ENCODE measurements at regions not wholly inside any gene's neighbourhood (a gene's known extent, or its start where the extent isn't known, plus 50 kb on each side); places are given as distances from the start of the nearest gene placed in this dataset.

DNA sequence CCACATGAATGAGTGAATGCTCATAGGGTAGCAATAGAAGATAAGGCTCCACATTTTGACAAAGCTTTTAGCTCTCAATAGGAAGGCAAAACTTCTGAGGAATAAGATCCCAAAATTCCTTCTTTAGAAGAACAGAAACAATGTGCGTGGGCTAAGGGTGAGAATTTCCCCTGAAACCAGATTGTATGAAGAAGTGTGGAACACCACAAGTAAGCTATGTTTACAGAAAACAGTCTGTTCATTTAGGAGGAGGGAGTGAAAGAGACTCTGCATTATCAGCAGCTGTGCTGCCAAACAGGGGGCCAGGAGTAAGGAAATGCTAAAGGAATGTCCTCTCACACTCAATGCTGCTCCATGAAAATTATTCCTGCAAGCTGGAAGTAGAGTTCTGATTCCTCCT, 851.6 kb downstream of the CENPC start:
- no peak for DNase-seq (ENCODE audit: low read depth)

DNA sequence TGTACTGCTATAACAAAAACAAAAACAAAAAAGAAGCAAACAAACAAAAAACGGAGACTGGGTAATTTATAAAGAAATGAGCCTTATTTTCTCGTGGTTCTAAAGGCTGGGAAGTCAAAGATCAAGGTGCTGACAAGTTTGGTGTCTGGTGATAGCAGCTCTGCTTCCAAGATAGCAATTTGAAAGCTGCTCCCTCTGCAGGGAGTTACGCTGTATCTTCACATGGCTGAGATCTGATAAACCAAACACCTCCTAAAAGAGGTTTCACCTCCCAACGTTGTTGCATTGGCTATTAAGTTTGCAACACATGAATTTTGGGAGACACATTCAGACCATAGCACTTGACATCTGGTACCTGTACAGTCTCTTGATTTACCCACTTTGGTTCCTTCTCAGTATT, 854.2 kb downstream of the CENPC start:
- DNase-seq (ENCODE audit: low read depth) = no peak

DNA sequence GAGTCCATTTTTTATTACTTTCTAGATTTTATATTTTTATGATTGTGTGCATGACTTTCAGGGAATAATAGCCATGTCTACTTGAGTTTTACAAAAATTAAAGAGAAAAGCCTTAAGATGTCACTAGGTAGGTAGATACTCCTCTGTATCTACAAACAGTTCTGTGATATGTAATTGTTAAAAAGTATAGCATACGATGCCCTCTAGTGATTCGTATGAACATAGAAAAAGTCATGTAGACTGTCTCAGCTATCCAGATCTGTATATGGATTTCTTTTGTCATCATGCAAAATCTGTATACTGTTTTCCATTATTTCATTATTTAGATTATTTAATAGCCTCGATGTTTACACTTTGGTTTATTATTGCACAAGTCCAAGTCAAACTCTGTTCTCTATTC, 856.6 kb downstream of the CENPC start:
- DNase-seq (ENCODE audit: low read depth) = no peak

DNA sequence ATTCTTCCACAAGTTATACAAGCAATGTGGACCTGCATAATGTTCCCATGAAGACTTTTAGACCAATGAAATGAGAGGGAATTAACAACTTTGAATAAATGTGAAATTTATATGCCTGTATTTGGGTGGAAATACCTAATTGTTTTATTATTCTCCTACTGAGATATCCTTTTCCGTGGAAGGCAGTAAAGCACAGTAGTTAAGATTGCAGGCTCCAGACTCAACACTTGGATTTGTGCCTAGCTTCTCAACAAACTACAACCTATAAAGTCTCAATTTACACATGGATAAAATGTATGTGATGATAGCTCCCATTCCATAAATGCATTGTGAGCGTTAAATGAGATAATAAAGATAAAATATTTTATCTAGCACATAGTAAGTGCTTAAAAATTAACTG, 857.8 kb downstream of the CENPC start:
- no peak for DNase-seq (ENCODE audit: low read depth)

DNA sequence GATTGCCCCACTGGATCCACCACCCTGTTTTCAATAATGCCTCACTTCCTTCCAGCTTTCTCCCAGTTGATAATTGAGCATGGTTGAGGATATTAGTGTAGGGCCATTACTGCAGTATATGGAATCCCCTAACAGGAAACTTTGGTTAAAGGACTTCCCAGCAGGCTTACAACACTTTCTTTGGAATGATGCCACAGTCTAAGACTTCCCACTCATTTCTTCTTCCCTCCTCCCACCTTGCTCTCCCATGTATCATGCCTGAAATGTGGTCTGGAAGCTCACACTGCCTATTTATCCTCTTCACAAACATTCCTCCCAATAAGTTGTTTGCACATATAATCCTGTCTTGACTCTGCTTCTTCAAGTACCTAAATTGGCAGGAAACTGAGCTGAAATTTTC, 863.3 kb downstream of the CENPC start:
- DNase-seq (ENCODE audit: low read depth) = no peak

DNA sequence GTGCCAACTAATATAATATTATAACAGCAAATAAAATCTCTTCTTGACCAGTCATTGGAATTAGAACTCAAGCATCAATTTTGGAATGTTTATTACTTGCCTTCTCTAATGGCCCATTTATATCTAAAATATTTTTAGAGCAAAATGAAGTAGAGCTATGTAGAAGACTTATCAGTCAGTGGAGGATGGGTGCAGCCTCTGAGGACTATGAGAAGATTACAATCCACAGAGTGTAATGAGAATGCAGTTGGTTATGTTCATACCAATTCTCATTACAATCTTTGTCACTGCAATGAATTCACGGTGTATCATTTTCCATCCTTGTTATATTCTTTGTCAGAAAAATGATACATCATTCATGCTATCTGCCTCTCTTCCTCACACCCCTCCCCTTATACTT, 878.1 kb downstream of the CENPC start:
- DNase-seq (ENCODE audit: low read depth) = no peak

DNA sequence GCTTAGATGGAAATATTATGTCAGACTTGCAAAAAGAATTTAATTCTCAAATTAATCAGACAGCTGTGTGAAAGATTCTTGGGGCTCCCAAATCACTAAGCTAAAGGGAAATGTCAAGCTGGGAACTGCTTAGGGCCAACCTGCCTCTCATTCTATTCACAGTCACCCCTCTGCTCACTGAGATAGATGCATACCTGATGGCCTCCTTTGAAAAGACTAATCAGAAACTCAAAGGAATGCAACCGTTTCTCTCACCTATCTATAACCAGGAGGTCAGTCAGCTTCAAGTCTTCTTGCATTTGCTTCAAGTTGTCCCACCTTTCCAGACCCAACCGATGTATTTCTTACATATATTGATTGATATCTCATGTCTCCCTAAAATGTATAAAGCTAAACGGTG, 882.7 kb downstream of the CENPC start:
- DNase-seq (ENCODE audit: low read depth) = no peak

DNA sequence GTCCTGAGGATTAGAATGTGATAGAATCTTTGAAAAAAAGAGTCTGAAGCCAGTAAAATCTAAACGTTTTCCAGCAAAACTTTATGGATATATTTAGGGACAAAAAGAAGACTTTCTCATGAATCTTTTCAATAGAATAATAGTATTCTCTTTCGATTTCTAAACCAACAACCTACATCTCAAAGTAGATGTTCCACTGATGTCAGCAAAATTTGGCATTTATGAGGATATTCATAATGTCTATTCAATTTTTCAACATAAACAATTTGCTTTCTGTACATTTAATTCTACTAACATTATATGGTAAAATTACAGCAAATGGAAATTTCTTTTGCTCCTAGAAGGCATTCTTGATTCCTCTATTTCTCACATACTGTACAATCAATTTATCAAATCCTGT, 886.5 kb downstream of the CENPC start:
- DNase-seq (ENCODE audit: low read depth) = no peak

DNA sequence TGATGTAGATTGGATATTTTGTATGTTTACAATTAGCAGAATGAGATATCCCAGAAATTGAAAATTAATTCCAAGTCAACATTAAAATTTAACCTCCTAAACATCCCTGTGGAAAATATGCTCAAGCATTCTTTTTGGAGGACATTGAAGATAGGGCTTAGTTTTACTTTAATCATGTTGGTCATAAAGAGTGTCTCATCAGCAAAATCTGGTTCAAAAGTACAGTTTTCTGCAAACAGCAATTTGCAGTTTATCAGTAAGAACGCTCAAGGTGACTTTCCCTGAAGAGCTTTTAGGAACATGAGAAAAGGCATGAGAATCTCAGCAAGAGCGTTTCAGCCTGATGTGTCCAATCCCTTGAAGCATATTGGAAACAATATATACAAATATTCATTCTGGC, 889.8 kb downstream of the CENPC start:
- DNase-seq (ENCODE audit: low read depth) = no peak

DNA sequence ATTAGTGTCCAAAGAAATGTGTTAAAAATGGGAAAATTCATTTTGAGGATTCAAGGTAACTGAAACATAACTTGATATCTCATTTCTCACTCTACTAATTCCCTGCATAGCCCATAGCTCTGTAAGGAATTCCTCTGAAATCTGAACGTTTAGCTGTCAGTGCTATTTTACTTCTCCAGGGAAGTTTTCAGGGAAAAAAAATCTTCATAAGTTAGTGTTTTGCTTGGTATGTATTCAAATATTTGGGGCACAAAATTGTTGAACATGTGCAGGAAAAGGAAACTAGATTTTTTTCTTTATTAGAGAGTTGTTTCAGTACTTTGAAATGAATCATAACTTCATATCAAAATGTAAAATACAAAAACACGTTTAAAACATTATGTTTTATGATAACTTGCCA, 891.4 kb downstream of the CENPC start:
- no peak for DNase-seq (ENCODE audit: low read depth)

DNA sequence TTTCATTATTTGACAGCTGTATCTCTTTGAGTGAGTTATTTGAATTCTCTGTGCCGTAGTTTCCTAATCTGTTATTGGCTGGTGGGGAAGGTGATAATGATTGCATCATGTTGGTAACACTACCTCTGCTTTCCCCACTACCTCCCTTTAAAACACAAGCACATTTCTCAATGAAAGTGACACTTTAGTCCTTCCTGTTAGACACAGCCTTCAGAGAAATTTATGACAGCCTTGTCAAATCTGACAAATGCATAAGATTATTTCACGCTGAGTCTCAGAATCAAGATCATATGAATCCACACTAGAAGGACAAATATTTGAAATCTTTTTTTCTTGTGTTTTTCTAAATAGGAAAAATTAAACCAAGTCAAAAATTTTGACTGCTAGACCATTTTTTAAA, 896.1 kb downstream of the CENPC start:
- DNase-seq (ENCODE audit: low read depth) = no peak

DNA sequence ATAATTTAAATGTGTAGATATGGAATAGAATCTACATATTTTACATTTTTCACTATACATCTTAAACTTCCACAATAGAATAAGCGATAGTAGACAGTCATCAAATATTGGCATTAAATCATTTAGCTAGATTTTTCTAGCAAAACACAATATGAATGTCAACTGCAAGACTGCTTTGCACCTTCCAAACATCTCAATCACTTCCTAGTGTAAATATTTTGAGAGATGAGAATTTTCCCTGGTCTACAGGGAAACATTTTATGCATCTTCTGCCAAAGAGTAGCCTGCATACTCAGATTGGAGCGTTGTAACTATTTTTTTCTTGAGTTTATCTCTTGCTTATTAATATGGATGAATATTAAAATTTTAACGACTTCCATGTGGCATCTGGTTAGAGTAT, 897.4 kb downstream of the CENPC start:
- no peak for DNase-seq (ENCODE audit: low read depth)

DNA sequence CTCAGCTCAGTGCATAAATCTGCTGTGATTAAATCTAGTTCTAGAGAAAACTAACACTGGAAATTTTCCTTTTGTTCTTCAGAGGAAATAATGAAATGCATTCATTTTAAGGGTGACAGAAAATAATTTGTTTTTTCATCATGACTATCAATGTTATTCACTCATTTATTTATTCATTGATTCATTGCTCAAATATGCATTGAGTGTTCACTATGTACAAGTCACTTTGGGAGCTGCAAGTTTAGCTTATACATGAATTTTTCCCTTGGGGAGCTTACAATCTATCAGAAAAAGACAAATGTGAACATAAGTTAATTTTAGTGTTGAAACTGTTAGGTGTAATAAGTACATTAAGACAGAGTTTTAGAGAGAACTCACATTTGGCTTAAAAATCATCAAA, 897.8 kb downstream of the CENPC start:
- no peak for DNase-seq (ENCODE audit: low read depth)

DNA sequence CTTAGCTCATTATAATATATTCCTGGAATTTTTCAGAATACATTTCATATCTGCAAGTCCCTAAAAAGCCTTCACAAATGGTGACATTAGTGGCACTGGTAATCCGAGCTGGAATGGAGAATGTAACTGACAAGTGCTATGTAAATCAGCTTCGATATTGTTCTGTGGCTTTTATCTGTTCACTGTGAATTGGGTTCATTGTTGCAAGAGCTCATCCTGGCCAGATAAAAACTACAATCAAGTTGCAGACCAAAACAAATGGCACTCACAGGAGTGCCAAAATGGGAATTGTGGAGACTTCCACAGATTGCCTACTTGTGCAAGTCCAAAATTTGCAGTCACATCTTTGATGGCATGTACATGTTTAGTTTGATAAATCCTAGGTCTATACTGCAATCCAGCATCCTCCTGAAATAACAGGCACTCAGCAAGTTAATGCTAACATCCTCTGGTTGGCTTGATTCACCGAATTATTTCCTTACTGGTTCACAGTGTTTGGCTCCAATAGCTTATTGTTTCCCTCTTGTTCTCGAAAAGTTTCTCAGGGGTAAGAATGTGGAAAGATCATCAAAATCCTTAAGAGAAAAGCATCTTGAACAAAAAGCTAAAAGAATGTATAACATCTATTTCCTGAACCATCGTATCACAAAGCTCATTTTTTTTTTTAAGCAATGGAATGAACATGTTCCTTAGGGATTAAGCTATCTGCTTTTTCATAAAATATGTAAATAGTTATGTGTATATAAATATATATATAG, 904.9 kb downstream of the CENPC start:
- DNase-seq (ENCODE audit: low read depth) = no peak

DNA sequence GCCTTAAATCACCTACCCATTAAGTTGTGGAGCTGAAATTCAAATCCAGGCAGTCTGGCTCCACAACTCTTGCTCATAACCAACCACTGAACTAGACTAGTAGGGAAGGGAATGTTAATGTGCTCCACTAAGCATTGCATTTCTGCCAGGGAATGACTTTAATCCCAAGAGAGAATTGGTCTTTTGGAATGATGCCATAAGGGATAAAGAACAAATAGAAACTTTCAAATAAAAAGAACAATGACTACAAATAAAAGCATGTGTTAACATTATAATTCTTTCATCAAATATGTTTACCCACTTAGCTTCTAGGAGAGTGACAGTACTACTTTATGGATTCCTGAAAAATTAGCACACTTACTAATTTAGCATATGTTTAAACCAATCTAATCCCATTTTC, 905.9 kb downstream of the CENPC start:
- DNase-seq (ENCODE audit: low read depth) = no peak

DNA sequence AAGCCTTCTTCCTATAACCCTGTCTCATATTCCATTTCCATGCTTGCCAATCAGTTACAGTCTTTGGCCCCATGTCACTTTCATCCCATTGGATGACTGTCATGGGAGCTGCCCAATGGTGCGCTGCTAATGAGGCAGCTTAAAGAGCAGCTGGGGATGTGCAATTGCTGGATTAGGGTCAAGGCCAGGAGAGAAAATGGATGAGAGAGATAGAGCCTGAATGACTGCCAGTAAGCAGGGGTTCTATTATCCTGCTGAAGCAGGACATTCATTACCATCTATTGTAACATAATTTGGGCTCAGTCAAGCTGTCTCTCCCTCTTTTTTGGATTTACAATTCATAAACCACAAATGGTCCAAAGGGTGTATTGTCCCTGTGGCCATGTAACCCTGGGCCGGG, 909.0 kb downstream of the CENPC start:
- DNase-seq (ENCODE audit: low read depth) = no peak

DNA sequence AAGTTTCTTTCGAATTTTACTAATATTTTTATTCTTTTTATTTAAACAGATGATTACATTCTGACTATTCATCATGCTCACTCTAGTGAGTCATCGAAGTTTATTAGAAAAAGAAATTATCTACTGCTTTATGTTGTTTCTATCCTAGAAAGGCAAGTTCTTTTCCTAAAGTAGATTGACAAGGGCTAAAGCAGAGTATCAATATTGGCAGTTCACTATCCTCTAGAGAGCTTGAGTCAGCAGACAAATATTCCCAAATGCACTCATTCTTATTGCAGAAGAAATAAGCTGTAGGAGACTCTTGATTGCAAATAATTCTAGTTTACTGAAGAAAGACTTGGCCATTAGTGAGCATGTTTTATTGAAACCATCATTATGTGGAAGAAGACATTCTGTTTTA, 911.8 kb downstream of the CENPC start:
- DNase-seq (ENCODE audit: low read depth) = no peak

DNA sequence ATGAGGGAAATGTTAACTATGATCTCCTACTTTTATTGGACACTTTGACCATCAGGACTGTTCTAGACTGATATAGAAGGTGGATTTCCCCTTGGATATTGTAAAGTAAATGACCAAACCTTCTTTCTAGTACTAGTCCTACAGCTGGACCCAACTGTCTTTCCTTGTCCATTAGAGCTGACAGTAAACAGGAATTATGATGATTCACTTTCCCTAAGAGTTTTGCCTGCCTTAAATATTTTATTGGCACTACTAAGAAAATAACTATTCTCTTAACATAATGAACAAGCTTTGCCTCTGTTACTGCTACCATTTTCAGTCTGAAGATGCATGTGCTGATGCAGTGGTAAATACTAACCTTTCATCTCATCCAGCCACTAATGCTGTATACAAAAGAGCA, 915.4 kb downstream of the CENPC start:
- DNase-seq (ENCODE audit: low read depth) = no peak

DNA sequence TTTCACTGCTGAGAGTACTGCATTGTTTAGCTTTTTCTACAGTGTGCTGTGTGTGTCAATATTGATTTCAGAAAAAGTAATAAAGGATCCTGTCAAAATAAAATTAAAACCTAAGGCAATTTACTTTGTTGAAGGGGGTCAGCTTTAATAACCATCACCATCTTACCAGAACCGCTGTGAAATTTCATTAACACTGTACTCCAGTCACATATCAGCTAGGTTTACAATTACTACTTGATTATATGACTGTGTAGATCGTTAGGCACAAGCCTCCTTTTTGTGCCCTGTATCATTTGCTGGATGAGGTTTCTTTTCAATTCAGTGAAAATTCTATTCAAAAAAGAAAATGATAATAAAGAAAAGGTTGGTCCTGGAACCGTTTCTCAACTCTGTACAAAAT, 917.2 kb downstream of the CENPC start:
- DNase-seq (ENCODE audit: low read depth) = no peak

DNA sequence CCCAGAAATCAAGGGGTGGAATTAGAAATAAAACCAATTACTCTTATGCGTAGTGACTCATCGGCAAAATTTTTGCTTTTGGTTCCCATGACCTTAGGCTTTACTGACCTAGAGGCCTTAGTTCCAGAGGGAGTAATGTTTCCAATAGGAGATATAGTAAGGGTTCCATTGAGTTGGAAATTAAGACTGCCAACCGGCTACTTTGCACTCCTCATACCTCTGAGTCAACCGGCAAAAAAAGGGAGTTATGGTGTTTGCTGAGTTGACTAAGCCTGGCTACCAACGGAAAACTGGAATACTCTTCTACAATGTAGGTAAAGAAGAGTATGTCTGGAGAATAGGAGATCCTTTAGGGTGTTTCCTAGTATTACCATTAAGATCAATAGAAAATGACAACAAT, 919.8 kb downstream of the CENPC start:
- DNase-seq (ENCODE audit: low read depth) = no peak

DNA sequence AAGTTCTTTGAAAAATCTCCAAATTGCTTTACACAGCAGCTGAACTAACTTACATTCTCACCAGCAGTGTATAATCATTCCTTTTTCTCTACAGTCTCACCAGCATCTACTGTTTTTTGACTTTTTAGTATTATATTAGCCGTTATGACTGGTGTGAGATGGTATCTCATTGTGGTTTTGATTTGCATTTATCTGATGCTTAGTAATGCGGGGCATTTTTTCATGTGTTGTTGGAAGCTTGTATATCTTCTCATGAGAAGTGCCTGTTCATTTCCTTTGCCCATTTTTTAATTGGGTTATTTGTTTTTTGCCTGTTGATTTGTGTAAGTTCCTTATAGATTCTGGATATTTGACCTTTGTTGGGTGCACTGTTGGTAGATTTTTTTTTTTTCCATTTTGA, 931.7 kb downstream of the CENPC start:
- DNase-seq (ENCODE audit: low read depth) = no peak

DNA sequence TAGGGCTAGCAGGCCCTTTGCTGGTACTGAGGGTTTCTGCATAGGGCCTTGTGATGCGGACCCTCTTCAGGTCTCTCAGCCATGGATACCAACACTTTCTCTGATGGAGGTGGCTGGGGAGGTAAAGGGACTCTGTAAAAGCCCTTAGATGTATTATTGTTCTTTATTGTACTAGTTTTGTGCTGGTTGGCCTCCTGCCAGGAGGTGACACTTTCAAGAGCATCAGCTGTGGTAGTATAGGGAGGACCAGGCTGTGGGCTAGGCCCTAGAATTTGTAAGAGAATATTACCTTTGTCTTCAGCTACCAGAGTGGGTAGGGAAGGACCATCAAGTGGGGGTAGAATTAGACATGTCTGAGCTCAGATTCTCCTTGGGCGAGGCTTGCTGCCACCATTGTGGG, 936.3 kb downstream of the CENPC start:
- DNase-seq (ENCODE audit: low read depth) = no peak

DNA sequence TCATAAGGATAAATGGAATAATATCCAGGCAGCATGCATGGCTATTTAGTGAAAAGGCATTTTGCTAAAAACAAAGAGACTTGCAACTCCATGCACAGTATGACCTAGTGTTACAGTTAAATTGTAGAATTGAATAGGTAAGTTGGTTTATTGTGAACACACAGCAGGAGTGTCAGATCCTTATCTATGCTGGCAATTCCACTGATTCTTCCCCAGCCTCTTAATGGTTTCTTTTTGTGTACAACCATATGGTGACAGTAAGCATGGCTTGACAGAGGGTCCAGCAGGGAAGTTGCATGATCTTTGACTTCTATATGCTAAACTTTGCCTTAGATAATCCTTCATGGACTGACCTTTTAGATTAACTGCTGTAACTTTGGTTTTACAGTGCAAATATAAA, 936.6 kb upstream of the EPHA5 start:
- DNase-seq (ENCODE audit: low read depth) = no peak

DNA sequence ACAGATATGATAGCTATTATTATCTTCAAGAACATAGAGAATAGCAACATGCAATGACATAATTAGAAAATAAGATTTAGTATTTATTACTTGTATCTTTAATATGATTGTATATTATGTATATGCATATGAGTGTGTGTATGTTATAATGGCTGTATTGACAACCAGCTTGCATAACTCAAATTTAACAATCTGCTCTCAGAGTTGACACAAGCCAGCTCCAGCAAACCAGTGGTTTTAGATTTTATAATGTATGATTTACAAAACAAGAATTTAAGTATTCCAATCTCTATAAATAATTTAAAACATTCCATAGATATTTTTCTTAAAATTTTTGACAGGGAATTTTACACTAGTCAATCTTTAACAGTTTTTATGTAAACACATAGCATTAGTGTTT, 935.9 kb upstream of the EPHA5 start:
- DNase-seq (ENCODE audit: low read depth) = no peak

DNA sequence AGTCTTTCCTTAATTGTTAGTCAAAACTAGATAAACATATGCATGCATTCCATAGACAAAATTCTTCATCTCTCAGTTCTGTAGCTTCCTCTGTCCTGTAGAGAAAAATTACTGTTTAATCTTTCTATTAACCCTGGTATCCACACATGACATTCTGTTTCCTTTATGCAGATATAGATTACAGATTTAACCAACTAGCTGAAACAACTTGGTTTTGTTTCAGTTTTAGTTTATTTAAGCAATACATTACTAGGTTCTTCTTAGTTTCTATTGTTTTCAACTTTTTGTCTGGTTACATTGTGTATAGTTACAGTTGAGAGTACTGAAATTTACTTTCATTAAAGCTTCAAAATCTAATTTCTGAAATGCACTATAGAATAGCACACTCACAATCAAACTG, 933.9 kb upstream of the EPHA5 start:
- DNase-seq (ENCODE audit: low read depth) = no peak

All from T-helper 22 cell (primary cell).